ENCODE measurements at regions not wholly inside any gene's neighbourhood (a gene's known extent, or its start where the extent isn't known, plus 50 kb on each side); places are given as distances from the start of the nearest gene placed in this dataset.
"Not testable (repeated sequence)": the region's sequence is repeated elsewhere in the genome, so short reads cannot be mapped to it uniquely, and the experiment has no call there.

DNA sequence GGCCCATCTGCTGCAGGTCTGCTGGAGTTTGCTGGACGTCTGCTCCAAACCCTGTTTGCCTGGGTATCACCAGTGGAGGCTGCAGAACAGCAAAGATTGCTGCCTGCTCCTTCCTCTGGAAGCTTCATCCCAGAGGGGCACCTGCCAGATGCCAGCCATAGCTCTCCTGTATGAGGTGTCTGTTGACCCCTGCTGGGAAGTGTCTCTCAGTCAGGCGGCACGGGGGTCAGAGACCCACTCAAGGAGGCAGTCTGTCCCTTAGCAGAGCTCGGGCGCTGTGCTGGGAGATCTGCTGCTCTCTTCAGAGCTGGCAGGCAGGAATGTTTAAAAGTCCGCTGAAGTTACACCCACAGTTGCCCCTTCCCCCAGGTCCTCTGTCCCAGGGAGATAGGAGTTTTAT is 671.2 kb downstream of the EFNA5 start:
- H3K27me3 ChIP-seq (ENCODE audit: control insufficient read depth in 1 of 2, insufficient read depth in 2 of 2, low read length in 1 of 2); ATAC-seq (ENCODE audit: low FRiP score); intact Hi-C loops (cut with DNase I); H3K9me3 ChIP-seq (ENCODE audit: control insufficient read depth, low read length); DNase-seq; H3K27ac ChIP-seq (ENCODE audit: low read depth in 1 of 2, low read length in 2 of 2); H3K4me1 ChIP-seq (ENCODE audit: control insufficient read depth in 1 of 2, insufficient read depth in 2 of 2, low read length in 2 of 2); H3K36me3 ChIP-seq (ENCODE audit: control insufficient read depth in 1 of 2, insufficient read depth in 2 of 2, low read length in 1 of 2); H3K4me3 ChIP-seq (ENCODE audit: low read length in 2 of 2): not testable (repeated sequence)
- WGBS, 2 donors, result 95 to 97% methylated on average over 6 of the region's 6 CpGs

DNA sequence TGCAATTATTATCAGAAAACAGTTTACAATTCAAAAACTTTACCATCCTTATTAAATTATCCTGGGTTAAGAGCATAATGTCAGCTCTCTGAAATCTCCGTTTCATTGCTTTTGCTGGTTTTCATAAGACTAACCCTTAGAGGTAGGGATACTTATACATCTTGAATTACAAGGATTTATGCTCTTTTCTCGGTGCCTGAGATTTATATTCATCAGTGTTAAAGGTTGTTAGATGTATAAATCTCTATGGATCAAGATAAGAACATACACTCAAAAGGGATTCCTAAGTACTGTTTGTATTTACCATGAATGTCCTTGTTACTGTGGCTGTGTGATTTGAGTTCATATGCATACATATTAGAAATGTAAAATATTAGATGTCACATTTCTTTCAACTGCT is 684.7 kb downstream of the EFNA5 start:
- ATAC-seq (ENCODE audit: low FRiP score), result no peak

DNA sequence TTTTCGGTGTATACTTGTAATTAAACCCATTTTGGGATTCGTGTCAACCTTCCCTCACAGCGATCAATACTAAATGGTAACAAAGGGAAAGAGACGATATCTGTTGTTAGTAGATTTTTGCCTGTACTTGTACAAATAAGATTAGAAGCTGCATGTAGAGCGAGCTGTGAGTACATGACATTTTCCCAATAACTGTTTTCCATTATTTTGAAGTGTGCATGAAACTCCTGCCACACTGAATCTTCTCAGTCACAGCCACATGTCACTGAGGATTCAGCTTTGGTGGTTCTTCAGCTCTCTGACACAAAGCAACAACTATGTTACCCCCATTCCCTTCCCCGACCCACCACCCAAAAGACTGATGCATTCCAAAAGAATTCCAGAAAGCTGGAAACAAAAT is 685.6 kb downstream of the EFNA5 start:
- ATAC-seq (ENCODE audit: low FRiP score) (no peak), DNase-seq (no peak)
- WGBS, 2 donors, result 77 to 94% methylated on average over 6 of the region's 6 CpGs
- Histone ChIP-seq H3K9me3 (ENCODE audit: control insufficient read depth, low read length) (no peaks in the 10 kb centered on the region), H3K4me1 (ENCODE audit: control insufficient read depth in 1 of 2, insufficient read depth in 2 of 2, low read length in 2 of 2) (no peaks in the 10 kb centered on the region), H3K4me3 (ENCODE audit: low read length in 2 of 2) (no peak overlapping the region), H3K27ac (ENCODE audit: low read depth in 1 of 2, low read length in 2 of 2) (no peak overlapping the region), H3K27me3 (ENCODE audit: control insufficient read depth in 1 of 2, insufficient read depth in 2 of 2, low read length in 1 of 2) (no peaks in the 10 kb centered on the region), H3K36me3 (ENCODE audit: control insufficient read depth in 1 of 2, insufficient read depth in 2 of 2, low read length in 1 of 2) (no peaks in the 10 kb centered on the region)
- intact Hi-C loops (cut with DNase I), result no loop called here

More for the DNA sequence above, 684.7 kb downstream of the EFNA5 start:
- no peak for DNase-seq
- no peaks in the 10 kb centered on the region for H3K4me1 ChIP-seq (ENCODE audit: control insufficient read depth in 1 of 2, insufficient read depth in 2 of 2, low read length in 2 of 2)
- intact Hi-C loops (cut with DNase I), result no loop called here
- WGBS, 2 donors, result 39 to 69% methylated on average over 2 of the region's 2 CpGs
- H3K36me3 ChIP-seq (ENCODE audit: control insufficient read depth in 1 of 2, insufficient read depth in 2 of 2, low read length in 1 of 2), result no peaks in the 10 kb centered on the region
- H3K9me3 ChIP-seq (ENCODE audit: control insufficient read depth, low read length), result no peaks in the 10 kb centered on the region
- H3K4me3 ChIP-seq (ENCODE audit: low read length in 2 of 2), result no peak overlapping the region
- H3K27ac ChIP-seq (ENCODE audit: low read depth in 1 of 2, low read length in 2 of 2), result no peak overlapping the region
- no peaks in the 10 kb centered on the region for H3K27me3 ChIP-seq (ENCODE audit: control insufficient read depth in 1 of 2, insufficient read depth in 2 of 2, low read length in 1 of 2)

DNA sequence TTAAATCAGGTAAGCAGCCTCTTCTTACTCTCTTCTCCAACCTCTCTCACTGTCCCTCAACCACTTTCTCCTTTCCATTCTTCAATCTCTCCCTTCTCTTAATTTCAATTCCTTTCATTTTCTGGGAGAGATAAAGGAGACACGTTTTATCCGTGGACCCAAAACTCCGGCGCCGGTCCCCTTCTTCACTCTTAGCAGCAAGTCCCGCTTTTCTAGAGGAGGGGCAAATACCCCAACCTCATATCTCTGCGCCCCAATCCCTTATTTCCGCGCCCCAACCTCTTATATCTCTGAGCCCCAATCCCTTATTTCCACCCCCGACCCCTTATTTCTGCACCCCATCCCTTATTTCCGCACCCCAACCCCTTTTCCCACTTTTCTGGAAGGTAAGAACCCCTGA is 691.6 kb downstream of the EFNA5 start:
- H3K27ac ChIP-seq (ENCODE audit: low read depth in 1 of 2, low read length in 2 of 2); H3K4me1 ChIP-seq (ENCODE audit: control insufficient read depth in 1 of 2, insufficient read depth in 2 of 2, low read length in 2 of 2); DNase-seq; H3K36me3 ChIP-seq (ENCODE audit: control insufficient read depth in 1 of 2, insufficient read depth in 2 of 2, low read length in 1 of 2); H3K4me3 ChIP-seq (ENCODE audit: low read length in 2 of 2); H3K9me3 ChIP-seq (ENCODE audit: control insufficient read depth, low read length); intact Hi-C loops (cut with DNase I); H3K27me3 ChIP-seq (ENCODE audit: control insufficient read depth in 1 of 2, insufficient read depth in 2 of 2, low read length in 1 of 2); ATAC-seq (ENCODE audit: low FRiP score): not testable (repeated sequence)
- WGBS, 2 donors, result 94 to 95% methylated on average over 11 of the region's 11 CpGs

DNA sequence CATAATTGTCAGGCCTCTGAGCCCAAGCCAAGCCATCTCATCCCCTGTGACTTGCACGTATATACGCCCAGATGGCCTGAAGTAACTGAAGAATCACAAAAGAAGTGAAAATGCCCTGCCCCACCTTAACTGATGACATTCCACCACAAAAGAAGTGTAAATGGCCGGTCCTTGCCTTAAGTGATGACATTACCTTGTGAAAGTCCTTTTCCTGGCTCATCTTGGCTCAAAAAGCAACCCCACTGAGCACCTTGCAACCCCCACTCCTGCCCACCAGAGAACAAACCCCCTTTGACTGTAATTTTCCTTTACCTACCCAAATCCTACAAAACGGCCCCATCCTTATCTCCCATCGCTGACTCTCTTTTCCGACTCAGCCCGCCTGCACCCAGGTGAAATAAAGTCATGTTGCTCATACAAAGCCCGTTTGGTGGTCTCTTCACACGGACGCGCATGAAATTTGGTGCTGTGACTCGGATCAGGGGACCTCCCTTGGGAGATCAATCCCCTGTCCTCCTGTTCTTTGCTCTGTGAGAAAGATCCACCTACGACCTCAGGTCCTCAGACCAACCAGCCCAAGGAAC is 692.1 kb downstream of the EFNA5 start:
- H3K36me3 ChIP-seq (ENCODE audit: control insufficient read depth in 1 of 2, insufficient read depth in 2 of 2, low read length in 1 of 2); H3K4me3 ChIP-seq (ENCODE audit: low read length in 2 of 2); H3K27ac ChIP-seq (ENCODE audit: low read depth in 1 of 2, low read length in 2 of 2); intact Hi-C loops (cut with DNase I); H3K9me3 ChIP-seq (ENCODE audit: control insufficient read depth, low read length); H3K4me1 ChIP-seq (ENCODE audit: control insufficient read depth in 1 of 2, insufficient read depth in 2 of 2, low read length in 2 of 2); ATAC-seq (ENCODE audit: low FRiP score); DNase-seq; H3K27me3 ChIP-seq (ENCODE audit: control insufficient read depth in 1 of 2, insufficient read depth in 2 of 2, low read length in 1 of 2): not testable (repeated sequence)
- 93 to 94% methylated on average over 12 to 13 of the region's 13 CpGs for WGBS, 2 donors

DNA sequence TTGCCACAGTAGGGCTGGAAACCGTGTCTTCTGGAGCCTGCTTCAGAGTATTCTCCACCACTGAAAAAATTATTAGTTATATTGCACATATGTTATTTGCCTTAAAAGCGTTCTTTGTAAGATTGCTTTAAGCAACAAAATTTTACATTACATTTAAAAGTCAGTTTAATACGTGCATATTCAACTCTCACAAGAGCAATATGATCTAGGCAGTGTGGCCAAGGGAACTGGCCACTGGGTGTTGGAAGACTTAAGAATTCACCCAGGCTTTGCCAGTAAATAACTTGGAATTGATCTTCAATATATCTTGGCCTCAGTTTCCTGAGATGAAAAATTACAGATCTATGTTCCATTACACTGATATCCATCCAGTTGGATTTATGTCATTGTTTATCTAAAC is 694.4 kb downstream of the EFNA5 start:
- intact Hi-C loops (cut with DNase I), result no loop called here
- H3K27me3 ChIP-seq (ENCODE audit: control insufficient read depth in 1 of 2, insufficient read depth in 2 of 2, low read length in 1 of 2), result no peaks in the 10 kb centered on the region

DNA sequence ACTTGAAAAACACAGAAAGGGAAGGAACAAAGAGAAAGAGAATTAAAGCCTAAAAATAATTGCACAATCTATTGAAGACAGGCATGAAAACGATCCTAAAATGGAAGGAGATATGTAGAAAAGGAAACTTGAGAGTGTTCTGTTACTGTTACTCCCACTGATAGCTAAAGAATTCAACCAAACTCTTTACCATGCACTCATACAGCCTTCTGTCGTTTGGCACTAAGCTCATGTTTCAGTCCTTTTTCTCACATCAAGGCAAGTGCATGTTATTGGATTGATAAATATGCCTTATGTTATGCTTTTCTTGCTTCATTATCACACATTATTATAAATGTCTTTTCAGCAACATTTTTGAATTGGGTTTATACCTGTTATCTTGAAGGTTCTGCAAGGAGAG is 696.5 kb downstream of the EFNA5 start:
- ATAC-seq (ENCODE audit: low FRiP score), result no peak
- no peak for DNase-seq
- WGBS, 2 donors, result 25 to 30% methylated on average over 2 of the region's 2 CpGs

More for the DNA sequence above, 694.4 kb downstream of the EFNA5 start:
- no peak overlapping the region for H3K27ac ChIP-seq (ENCODE audit: low read depth in 1 of 2, low read length in 2 of 2)
- H3K9me3 ChIP-seq (ENCODE audit: control insufficient read depth, low read length), result no peaks in the 10 kb centered on the region
- no peak overlapping the region for H3K4me3 ChIP-seq (ENCODE audit: low read length in 2 of 2)
- no peaks in the 10 kb centered on the region for H3K4me1 ChIP-seq (ENCODE audit: control insufficient read depth in 1 of 2, insufficient read depth in 2 of 2, low read length in 2 of 2)
- WGBS, 2 donors, result 81 to 92% methylated on average over 3 of the region's 3 CpGs
- no peaks in the 10 kb centered on the region for H3K36me3 ChIP-seq (ENCODE audit: control insufficient read depth in 1 of 2, insufficient read depth in 2 of 2, low read length in 1 of 2)
- no peak for DNase-seq
- ATAC-seq (ENCODE audit: low FRiP score), result no peak

DNA sequence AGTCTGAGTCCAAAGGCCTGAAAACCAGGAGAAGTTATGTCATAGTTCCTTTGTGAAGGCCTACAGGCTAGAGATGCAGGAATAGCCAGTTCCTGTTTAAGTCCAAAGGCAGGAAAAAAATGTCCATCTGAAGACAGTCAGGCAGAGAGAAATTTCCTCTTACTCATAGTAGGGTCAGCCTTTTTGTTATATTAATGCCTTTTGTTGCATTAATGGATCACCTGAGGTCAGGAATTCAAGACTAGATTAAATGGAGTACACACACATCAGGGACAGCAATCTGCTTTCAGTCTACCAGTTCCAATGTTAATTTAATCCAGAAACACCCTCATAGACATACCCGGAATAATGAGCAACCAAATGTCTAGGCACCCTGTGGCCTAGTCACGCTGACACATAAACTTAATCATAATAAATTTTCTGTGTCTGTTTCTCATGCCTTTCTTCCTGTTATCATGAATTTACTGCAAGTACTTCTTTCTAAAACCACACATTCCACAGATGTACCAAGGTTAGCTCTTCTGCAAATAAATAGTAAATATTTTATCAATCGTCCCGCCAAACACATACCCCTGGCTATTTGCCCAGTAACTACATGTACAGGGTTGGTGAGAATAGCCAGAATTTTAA is 703.9 kb downstream of the EFNA5 start:
- no peak for ATAC-seq (ENCODE audit: low FRiP score)
- Histone ChIP-seq H3K4me1 (ENCODE audit: control insufficient read depth in 1 of 2, insufficient read depth in 2 of 2, low read length in 2 of 2) (no peaks in the 10 kb centered on the region), H3K4me3 (ENCODE audit: low read length in 2 of 2) (no peak overlapping the region), H3K27me3 (ENCODE audit: control insufficient read depth in 1 of 2, insufficient read depth in 2 of 2, low read length in 1 of 2) (no peaks in the 10 kb centered on the region), H3K36me3 (ENCODE audit: control insufficient read depth in 1 of 2, insufficient read depth in 2 of 2, low read length in 1 of 2) (no peaks in the 10 kb centered on the region), H3K27ac (ENCODE audit: low read depth in 1 of 2, low read length in 2 of 2) (no peak overlapping the region), H3K9me3 (ENCODE audit: control insufficient read depth, low read length) (no peaks in the 10 kb centered on the region)
- 93 to 95% methylated on average over 4 of the region's 4 CpGs for WGBS, 2 donors
- DNase-seq, result no peak
- intact Hi-C loops (cut with DNase I), result no loop called here

More for the DNA sequence above, 696.5 kb downstream of the EFNA5 start:
- Histone ChIP-seq H3K27me3 (ENCODE audit: control insufficient read depth in 1 of 2, insufficient read depth in 2 of 2, low read length in 1 of 2) (no peaks in the 10 kb centered on the region), H3K4me1 (ENCODE audit: control insufficient read depth in 1 of 2, insufficient read depth in 2 of 2, low read length in 2 of 2) (no peaks in the 10 kb centered on the region), H3K4me3 (ENCODE audit: low read length in 2 of 2) (no peak overlapping the region), H3K27ac (ENCODE audit: low read depth in 1 of 2, low read length in 2 of 2) (no peak overlapping the region), H3K36me3 (ENCODE audit: control insufficient read depth in 1 of 2, insufficient read depth in 2 of 2, low read length in 1 of 2) (no peaks in the 10 kb centered on the region), H3K9me3 (ENCODE audit: control insufficient read depth, low read length) (no peaks in the 10 kb centered on the region)
- intact Hi-C loops (cut with DNase I), result no loop called here

DNA sequence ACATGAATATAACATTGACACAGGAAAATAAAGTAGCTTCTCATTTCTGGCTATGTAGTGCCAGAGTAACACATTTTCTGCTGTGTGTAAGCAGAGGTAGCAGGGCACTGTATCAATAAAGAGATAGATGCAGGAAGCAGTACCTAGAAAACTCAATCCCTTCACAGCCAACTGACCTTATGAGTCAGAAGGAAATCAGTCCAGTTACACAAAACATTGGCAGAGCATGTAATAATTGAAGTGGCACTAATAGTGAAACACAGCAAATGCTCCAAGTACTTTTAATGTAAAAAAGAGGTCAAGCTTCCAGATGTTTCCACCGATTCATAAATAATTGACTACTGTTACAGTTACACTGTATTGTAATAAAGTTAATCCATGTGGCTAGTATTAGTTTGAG is 706.6 kb downstream of the EFNA5 start:
- 26 to 47% methylated on average over 1 of the region's 1 CpG for WGBS, 2 donors
- Histone ChIP-seq H3K27ac (ENCODE audit: low read depth in 1 of 2, low read length in 2 of 2) (no peak overlapping the region), H3K4me3 (ENCODE audit: low read length in 2 of 2) (no peak overlapping the region), H3K27me3 (ENCODE audit: control insufficient read depth in 1 of 2, insufficient read depth in 2 of 2, low read length in 1 of 2) (no peaks in the 10 kb centered on the region), H3K4me1 (ENCODE audit: control insufficient read depth in 1 of 2, insufficient read depth in 2 of 2, low read length in 2 of 2) (no peaks in the 10 kb centered on the region), H3K9me3 (ENCODE audit: control insufficient read depth, low read length) (no peaks in the 10 kb centered on the region), H3K36me3 (ENCODE audit: control insufficient read depth in 1 of 2, insufficient read depth in 2 of 2, low read length in 1 of 2) (no peaks in the 10 kb centered on the region)
- no peak for DNase-seq
- ATAC-seq (ENCODE audit: low FRiP score), result no peak
- intact Hi-C loops (cut with DNase I), result no loop called here

All from aorta (tissue), 5 donors.